RWPE1 (cell line): ENCODE measurements at regions not wholly inside any gene's neighbourhood (a gene's known extent, or its start where the extent isn't known, plus 50 kb on each side); places are given as distances from the start of the nearest gene placed in this dataset.

Experiments
- CTCF ChIA-PET: fragments of 350-600 bp; sonication (Branson Sonifier 250); formaldehyde crosslinking; extraction: SDS; loops from one replicate; lab custom pipeline; 2021; lab: Yijun Ruan, JAX
- POLR2A ChIA-PET: fragments of 400-600 bp; formaldehyde crosslinking; extraction: SDS; loops from one replicate; lab custom pipeline; 2020; ENCODE audit warnings: antibody characterized with exemption; ENCODE audit not compliant: low non-redundant PET; lab: Yijun Ruan, JAX
- DNase-seq: peaks from one replicate; pipeline ENCODE4 v3.0.0; 2012; ENCODE audit warnings: low spot score
- H3K27ac ChIP-seq: fragments of 450-650 bp; 2 replicates; pipeline ENCODE4 v1.5.1; 2017
- CTCF ChIP-seq: fragments of 450-650 bp; conservative IDR thresholded peaks from 2 replicates; pipeline ENCODE4 v1.5.1; 2017; ENCODE audit warnings: low read depth, mild to moderate bottlenecking

GRCh38 chr1:194223596-194223995, 1037.2 kb upstream of the B3GALT2 start:
- no peak overlapping the region for H3K27ac ChIP-seq
- CTCF ChIA-PET = no interaction called here
- POLR2A ChIA-PET = no interaction called here
- no peak for DNase-seq
- no peak for TF ChIP-seq CTCF

GRCh38 chr1:194215448-194215847, 1029.0 kb upstream of the B3GALT2 start:
- H3K27ac ChIP-seq = no peak overlapping the region
- no peak for TF ChIP-seq CTCF
- no peak for DNase-seq
- ChIA-PET POLR2A (no interaction called here), CTCF (no interaction called here)

- POLR2A ChIA-PET = no interaction called here
- DNase-seq = no peak
- H3K27ac ChIP-seq = no peak overlapping the region
- no peak for TF ChIP-seq CTCF
- CTCF ChIA-PET = no interaction called here
These were observed 1028.3 kb upstream of the B3GALT2 start for GRCh38 chr1:194214735-194215134.

GRCh38 chr1:194209920-194210319, 1023.5 kb upstream of the B3GALT2 start:
- ChIA-PET POLR2A (no interaction called here), CTCF (no interaction called here)
- TF ChIP-seq CTCF = no peak
- no peak overlapping the region for H3K27ac ChIP-seq
- no peak for DNase-seq

GRCh38 chr1:194208674-194209073, 1022.3 kb upstream of the B3GALT2 start:
- TF ChIP-seq CTCF = no peak
- POLR2A ChIA-PET = no interaction called here
- CTCF ChIA-PET = no interaction called here

GRCh38 chr1:194196562-194196961, 1010.1 kb upstream of the B3GALT2 start:
- DNase-seq = no peak
- ChIA-PET POLR2A (no interaction called here), CTCF (interaction anchor here (0.6 kb wide), 1 partner anchor 74 kb away, joined by 3 read pairs; no protein-coding TSS in a partner anchor)
- H3K27ac ChIP-seq = no peak overlapping the region
- no peak for TF ChIP-seq CTCF

More at GRCh38 chr1:194208674-194209073, 1022.3 kb upstream of the B3GALT2 start:
- no peak for DNase-seq
- H3K27ac ChIP-seq = no peak overlapping the region

- no peak for TF ChIP-seq CTCF
- no peak overlapping the region for H3K27ac ChIP-seq
- CTCF ChIA-PET = no interaction called here
- POLR2A ChIA-PET = no interaction called here
- no peak for DNase-seq
These were observed 1008.3 kb upstream of the B3GALT2 start for GRCh38 chr1:194194724-194195123.
